ENCODE measurements at regions not wholly inside any gene's neighbourhood (a gene's known extent, or its start where the extent isn't known, plus 50 kb on each side); places are given as distances from the start of the nearest gene placed in this dataset.

DNA sequence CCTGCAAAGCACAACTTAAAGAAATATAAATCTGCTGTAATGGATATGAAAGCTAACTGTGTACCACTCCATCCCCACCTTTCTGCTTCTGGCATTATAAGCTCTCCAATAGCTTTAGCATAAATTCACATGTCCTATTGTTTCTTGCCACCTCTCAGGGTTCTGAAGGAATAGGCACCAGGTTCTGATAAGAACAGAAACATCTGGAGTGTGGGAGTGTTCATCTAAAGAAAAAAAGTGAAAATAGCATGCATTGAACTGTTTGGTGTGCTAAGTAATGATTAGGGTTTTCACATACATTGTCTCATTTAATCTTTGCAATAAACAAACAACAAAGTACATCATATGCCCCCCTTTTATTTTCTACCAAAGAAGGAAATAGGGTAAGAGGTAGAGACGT is 72.3 kb downstream of the FAM76B start:
- Histone ChIP-seq H3K9me3 (replicated peaks) (no peaks in the 10 kb centered on the region), H3K4me1 (no peaks in the 10 kb centered on the region), H3K4me3 (no peak overlapping the region), H3K27me3 (ENCODE audit: low read depth) (no peaks in the 10 kb centered on the region), H3K27ac (replicated peaks) (no peak overlapping the region), H3K36me3 (no peaks in the 10 kb centered on the region)
- intact Hi-C loops (cut with micrococcal nuclease): no loop called here
- no peak for DNase-seq
- TF ChIP-seq, protein P1, sequence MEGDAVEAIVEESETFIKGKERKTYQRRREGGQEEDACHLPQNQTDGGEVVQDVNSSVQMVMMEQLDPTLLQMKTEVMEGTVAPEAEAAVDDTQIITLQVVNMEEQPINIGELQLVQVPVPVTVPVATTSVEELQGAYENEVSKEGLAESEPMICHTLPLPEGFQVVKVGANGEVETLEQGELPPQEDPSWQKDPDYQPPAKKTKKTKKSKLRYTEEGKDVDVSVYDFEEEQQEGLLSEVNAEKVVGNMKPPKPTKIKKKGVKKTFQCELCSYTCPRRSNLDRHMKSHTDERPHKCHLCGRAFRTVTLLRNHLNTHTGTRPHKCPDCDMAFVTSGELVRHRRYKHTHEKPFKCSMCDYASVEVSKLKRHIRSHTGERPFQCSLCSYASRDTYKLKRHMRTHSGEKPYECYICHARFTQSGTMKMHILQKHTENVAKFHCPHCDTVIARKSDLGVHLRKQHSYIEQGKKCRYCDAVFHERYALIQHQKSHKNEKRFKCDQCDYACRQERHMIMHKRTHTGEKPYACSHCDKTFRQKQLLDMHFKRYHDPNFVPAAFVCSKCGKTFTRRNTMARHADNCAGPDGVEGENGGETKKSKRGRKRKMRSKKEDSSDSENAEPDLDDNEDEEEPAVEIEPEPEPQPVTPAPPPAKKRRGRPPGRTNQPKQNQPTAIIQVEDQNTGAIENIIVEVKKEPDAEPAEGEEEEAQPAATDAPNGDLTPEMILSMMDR (IDR thresholded peaks at IDR 0.05; ENCODE audit: borderline replicate concordance): no peak

DNA sequence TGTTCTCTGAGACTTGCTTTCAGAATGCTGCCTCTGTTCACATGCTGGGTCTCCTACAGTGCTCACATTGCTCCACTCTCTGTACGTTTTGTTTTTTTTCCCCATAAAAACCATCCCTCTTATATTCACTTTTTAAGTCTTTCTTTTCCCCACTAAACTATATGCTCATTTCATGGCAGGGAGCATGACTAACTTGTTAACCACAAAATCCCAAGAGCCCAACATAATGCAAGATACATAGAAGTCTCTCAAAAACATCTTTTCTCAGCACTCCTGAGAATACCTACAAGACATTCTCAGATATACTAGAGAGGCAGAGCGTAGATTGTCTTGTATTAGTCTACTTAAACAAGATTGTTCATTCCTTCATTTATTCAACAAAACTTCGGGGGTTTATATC is 73.3 kb downstream of the FAM76B start:
- Histone ChIP-seq H3K27me3 (ENCODE audit: low read depth) (no peaks in the 10 kb centered on the region), H3K36me3 (no peaks in the 10 kb centered on the region), H3K9me3 (replicated peaks) (no peaks in the 10 kb centered on the region), H3K4me1 (no peaks in the 10 kb centered on the region), H3K4me3 (no peak overlapping the region), H3K27ac (replicated peaks) (no peak overlapping the region)
- intact Hi-C loops (cut with micrococcal nuclease): no loop called here
- TF ChIP-seq, protein P1 (IDR thresholded peaks at IDR 0.05; ENCODE audit: borderline replicate concordance): no peak
- no peak for DNase-seq

DNA sequence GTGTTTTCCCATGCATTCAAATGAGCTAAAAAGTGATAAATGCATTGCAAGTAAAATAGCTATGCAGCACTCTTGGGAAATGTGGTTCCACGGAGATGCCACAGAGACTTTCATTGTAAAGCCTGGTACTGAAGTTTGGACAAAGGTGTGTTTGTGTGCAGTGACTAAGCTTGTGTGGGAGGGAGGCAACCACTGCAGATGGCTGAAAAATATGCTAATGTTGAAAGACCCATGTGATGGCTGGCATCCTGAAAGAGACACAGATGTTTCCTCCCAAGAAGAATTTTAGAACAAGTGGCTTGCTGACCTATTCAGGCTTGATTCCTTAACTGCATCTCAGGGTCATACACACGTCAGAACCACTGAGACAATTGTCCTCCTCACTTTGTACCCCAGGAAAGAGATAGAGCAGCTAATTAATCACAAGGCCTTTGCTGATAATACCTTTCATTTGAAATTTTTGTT is 73.8 kb downstream of the FAM76B start:
- TF ChIP-seq, protein P1 (IDR thresholded peaks at IDR 0.05; ENCODE audit: borderline replicate concordance): no peak
- intact Hi-C loops (cut with micrococcal nuclease): no loop called here
- H3K27ac ChIP-seq (replicated peaks): no peak overlapping the region

DNA sequence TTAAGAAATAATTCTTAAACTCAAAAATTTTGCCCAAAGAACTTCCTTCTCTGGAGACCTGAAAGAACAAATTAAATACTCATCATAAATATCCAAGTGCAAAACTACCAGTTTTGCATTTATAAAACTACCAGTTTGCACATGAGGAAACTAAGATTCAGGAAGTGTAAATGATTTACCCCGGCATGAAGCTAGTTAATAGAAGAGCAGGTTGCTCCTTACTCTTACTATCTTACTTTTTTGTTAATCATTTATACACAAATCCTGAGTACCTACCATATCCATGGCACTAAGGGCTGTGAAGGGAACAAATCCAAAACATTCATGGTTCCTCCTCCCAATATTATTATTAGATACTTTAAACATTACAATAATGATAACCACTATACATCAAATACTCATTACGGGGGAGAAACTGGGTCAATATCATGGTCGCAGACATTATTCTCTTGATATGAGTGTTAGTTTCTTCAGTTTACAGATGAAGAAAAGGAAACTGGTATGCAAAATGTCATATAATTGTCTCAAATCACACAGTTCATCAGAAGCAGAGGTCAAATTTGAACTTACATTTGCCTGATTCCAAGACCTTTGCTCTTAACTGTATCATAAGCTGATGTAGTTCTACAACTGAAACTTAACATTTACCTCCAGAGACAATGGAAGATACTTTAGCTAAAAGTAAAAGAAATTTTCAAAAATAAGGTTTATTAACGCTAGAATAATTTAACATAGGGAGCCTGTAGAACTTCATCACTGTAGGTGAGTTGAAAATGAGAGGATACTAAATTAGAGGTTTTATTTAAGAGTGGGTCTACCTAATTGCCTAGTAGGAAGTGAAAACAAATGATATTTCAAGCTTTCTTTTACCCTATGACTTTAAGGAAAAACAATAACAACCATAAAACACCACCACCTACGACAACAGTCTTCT is 74.5 kb downstream of the FAM76B start:
- intact Hi-C loops (cut with micrococcal nuclease): no loop called here

More for the DNA sequence above, 73.8 kb downstream of the FAM76B start:
- Histone ChIP-seq H3K36me3 (no peaks in the 10 kb centered on the region), H3K27me3 (ENCODE audit: low read depth) (no peaks in the 10 kb centered on the region), H3K9me3 (replicated peaks) (no peaks in the 10 kb centered on the region), H3K4me3 (no peak overlapping the region), H3K4me1 (no peaks in the 10 kb centered on the region)
- no peak for DNase-seq

DNA sequence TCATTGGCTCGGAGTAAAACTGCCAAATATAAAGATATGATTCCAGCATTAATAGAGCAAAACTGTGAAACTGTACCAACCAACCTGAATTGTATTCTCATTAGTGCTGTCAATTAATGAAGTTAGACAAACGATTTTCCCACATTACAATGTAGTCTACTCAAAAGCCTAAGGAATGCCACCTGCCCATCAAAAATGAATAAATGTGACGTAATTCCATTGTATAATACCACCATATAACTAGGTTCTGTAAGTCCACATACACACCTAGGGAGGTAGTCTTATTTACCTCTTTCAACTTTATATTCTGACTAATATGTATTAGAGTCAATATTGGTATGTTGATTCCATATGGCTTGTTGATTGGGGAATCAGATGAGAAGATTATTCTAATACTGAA is 76.2 kb downstream of the FAM76B start:
- H3K4me3 ChIP-seq: no peak overlapping the region
- no peak for DNase-seq
- no peak overlapping the region for H3K27ac ChIP-seq (replicated peaks)
- no peaks in the 10 kb centered on the region for H3K9me3 ChIP-seq (replicated peaks)
- intact Hi-C loops (cut with micrococcal nuclease): no loop called here
- TF ChIP-seq, protein P1 (IDR thresholded peaks at IDR 0.05; ENCODE audit: borderline replicate concordance): no peak
- H3K36me3 ChIP-seq: no peaks in the 10 kb centered on the region
- H3K4me1 ChIP-seq: no peaks in the 10 kb centered on the region
- no peaks in the 10 kb centered on the region for H3K27me3 ChIP-seq (ENCODE audit: low read depth)

More for the DNA sequence above, 74.5 kb downstream of the FAM76B start:
- H3K27ac ChIP-seq (replicated peaks): no peak overlapping the region
- no peaks in the 10 kb centered on the region for H3K27me3 ChIP-seq (ENCODE audit: low read depth)
- DNase-seq: no peak
- H3K9me3 ChIP-seq (replicated peaks): no peaks in the 10 kb centered on the region
- TF ChIP-seq, protein P1 (IDR thresholded peaks at IDR 0.05; ENCODE audit: borderline replicate concordance): no peak
- no peaks in the 10 kb centered on the region for H3K36me3 ChIP-seq
- no peak overlapping the region for H3K4me3 ChIP-seq
- no peaks in the 10 kb centered on the region for H3K4me1 ChIP-seq

Measured in left ventricle myocardium inferior (tissue), 1 donor.